DMS53 (cell line): ENCODE measurements at regions not wholly inside any gene's neighbourhood (a gene's known extent, or its start where the extent isn't known, plus 50 kb on each side); places are given as distances from the start of the nearest gene placed in this dataset.
A peak's percentile ranks its signal among the peaks of the same experiment; 100 is the strongest.
"Not testable (repeated sequence)": the region's sequence is repeated elsewhere in the genome, so short reads cannot be mapped to it uniquely, and the experiment has no call there.

Source experiments
- DNase-seq: peaks from one replicate; lab custom pipeline; 2025; lab: John Stamatoyannopoulos, UW

DNA sequence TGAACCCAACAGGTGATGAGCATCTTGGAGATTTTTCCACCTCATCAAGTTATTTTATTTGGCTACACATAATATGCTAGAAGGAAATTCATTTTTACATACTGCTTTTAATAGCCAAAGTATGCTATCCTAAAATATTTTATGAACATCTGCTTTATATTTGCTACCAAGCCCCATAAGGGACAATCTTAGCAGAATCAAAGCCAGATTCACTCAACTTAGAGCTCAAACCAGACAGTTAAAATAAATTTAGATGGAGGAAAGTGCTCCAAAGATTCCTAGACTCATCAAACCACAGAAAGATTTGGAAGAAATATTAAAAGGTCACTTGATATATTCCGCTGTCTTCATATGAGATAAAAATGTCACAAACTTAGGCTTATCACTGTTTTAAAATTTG, 637.1 kb upstream of the CCNG1 start:
- no peak for DNase-seq

DNA sequence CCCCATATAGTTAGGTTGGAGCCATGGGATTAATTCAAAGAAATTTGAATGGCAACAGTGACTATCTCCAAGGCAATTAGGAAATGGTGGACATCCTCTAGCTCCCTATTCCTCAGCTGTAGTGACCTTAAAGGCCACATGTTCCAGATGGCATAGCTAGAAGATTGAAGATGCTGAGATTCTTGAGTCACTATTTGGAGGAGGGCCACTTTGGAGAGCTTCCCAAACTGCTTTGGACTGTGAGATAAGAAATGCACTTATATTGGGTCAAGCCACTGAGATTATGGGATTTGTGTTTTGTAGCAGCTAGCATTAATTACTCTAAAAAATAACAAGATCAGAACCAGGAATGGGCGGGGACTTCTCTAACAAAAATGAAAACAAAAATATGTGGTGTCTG, 636.2 kb upstream of the CCNG1 start:
- DNase-seq = no peak

DNA sequence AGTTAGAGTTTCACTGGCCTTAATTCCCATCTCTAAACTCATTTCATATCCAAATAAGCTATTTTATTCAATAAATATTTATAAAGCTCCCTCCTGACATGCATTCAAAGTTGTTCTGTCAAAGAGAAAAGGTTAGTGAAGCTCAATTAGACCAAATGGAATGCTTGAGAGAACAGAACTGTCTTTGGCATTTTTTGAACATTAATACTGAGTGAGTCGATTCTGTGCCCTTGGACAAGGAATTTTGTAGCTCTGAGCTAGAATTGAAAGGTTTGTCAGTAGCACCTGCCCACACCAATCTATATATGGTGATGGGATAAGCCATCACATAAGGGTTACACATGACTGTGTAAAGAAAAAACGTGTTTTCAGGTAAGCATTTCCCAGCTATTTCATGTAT, 631.2 kb upstream of the CCNG1 start:
- no peak for DNase-seq

DNA sequence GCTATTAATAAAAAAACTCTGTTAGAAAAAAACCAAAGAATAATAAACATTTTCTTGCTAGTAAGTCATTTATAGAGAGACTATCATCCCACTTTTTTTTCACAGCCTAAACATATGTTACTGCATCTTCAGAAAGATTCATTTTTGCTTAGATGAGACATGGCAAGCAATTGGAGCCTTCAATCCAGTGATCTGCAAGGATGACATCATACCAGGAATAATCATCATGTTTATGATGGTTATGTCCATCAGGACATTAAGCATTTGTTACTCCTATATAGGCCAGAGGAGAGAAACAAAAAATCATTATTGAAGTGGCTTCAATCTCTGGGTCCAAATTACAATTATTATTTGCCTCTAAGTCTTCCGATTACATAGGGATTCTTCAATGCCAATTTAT, 626.3 kb upstream of the CCNG1 start:
- DNase-seq = no peak

DNA sequence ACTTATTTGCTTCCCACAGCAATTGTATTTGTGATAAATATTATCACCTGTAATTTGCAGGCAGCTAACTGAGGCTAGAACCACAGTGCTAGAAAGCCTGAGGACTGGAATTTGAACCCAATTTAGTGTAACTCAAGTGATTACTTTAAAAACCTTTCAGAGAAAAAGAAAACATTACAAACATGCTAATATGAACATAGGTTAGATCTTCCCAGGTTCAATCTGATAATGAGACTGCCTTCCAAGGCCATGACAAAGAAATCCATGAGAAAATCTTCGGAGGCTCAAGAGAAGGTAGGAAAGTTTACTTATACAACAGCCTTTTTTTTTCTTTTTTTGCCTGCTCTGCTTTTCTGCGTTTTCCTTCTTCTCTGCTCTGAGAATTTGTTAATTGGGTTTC, 620.6 kb upstream of the CCNG1 start:
- no peak for DNase-seq

DNA sequence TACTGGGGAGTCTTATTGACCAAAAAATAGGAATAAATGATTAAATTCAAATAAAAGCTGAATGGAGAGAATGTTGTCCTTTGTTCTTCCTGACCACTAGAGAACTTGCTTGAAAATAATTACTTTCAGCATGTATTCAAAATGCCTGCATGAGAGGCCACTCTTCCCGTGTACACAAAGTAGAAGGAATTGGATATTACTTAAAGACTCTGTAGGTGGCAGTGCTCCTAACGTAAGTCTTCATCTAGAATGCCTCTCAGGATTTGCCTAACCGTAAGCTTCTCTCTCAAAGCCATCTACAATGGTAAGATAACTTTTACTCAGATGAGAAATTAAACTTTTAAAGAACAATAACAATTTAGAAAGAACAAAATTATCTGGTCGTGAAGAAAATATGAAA, 620.0 kb upstream of the CCNG1 start:
- no peak for DNase-seq

DNA sequence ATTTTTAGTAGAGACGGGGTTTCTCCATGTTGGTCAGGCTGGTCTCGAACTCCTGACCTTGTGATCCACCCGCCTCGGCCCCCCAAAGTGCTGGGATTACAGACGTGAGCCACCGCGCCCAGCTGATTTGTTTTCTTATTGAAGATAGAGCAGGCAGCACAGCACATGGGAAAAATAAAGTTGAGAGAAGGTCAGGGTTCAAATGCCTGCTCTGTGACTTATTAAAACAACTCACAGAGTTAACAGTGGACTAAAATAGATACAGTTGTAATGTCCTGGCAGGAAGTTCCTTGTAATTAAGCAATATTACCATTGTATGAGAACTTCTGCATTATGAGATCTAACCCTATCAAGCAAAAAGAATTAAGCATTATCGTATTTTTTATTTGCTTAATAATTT, 615.7 kb upstream of the CCNG1 start:
- not testable (repeated sequence) for DNase-seq

DNA sequence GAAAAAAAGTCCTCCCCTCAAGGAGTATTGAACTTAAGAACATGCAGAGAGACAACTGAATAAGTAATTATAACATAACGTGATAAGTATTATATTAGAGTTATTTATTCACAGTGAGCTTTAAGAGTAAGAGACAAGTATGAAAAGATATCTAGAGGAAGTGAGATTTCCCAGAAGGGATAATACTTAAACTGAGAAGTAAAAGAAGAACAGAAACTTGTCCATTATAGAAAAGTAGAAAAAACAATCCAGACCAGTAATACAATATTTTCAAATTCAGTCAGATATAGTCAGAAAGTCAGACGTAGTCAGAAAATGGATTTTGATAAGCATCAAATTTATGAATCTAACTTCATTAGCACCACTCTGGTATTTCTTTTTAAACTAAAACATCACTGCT, 613.0 kb upstream of the CCNG1 start:
- DNase-seq = no peak

DNA sequence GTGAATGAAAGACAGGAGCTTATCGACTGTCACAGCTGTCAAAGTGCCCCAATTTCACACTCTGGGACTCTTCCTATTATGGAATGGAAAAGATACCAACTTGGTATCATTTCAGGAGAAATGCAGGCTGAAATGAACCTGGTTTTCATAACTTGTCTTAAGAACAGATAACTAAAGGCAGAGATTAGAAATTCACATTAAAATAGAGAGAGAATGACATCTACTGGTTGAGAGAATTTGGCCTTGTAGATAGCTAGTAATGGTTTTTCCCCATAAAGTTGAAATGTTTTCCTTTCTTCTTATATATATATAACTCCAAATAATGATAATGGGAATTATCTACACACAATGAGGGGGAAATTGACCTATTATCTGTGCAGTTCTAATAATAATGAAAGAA, 600.2 kb upstream of the CCNG1 start:
- peak; percentile 13 for DNase-seq

DNA sequence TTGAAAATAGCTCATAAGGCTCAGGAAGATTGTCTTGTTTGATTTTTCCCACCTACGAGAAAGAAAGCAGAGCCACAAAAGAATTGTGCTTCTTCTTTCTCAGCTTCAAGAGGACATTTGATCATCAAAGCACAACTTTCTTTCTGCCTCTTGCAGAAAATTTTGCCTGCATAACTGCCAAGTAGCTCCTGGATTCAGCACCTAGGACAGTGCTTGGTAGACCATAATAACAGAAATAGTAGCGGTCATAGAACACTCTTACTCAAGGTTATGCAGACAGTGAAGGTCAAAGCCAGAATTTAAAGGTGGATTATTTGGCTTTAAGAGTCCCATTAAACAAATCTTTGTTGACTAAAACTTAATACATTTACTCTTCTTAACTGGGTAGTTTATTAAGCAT, 594.7 kb upstream of the CCNG1 start:
- DNase-seq = no peak

DNA sequence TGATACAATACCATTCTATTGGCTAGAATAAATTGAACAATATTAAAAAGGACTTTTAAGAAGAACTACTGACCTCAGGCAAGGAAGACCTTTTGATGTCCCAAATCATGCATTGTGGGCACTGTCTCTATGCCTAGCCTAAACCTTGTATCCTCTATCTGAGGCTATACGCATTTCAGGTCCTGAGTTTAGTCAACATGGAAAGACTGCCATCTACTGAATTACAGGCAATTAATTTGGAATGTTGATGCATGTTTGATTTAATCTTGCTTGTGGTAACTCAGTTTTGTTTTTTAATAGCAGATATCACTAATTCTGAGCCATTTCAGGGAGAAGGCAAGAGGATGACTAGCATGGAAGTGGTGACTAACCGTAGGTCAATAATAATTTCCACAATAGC, 585.3 kb upstream of the CCNG1 start:
- DNase-seq = peak; percentile 45

DNA sequence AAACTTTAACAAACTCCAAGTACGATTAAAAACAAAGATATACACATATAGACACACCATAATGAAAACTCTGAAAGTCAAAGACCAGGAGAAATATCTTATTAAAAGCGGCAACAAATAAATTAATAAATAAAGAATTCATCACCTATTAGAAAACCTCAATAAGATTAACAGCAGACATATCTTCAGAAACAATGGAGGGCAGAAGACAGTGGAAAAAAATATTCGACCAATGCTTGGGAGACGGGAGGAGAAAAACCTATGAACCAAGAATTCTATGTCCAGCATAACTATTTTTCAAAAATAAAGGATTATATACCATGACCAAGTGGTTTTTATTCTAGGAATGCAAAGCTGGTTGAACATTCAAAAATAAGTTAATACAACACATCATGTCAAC, 578.6 kb upstream of the CCNG1 start:
- no peak for DNase-seq

DNA sequence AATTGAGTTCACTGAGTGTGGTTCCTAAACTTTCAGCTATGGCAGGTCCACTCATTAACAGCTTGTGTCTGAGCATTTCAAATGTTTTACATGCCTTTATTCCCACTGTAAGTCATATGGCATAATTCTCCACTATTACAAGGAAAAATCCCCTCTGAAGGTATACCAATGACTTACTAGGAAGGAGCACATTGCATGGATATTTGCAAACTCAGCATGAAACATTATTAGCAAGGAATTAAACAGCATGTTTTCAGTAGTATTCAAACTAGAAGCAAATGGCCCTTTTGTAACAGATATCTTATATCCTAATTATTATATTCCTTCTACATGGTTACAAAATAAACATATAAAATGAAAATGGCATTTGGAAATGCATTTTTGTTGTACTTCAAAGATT, 566.4 kb upstream of the CCNG1 start:
- DNase-seq = no peak

DNA sequence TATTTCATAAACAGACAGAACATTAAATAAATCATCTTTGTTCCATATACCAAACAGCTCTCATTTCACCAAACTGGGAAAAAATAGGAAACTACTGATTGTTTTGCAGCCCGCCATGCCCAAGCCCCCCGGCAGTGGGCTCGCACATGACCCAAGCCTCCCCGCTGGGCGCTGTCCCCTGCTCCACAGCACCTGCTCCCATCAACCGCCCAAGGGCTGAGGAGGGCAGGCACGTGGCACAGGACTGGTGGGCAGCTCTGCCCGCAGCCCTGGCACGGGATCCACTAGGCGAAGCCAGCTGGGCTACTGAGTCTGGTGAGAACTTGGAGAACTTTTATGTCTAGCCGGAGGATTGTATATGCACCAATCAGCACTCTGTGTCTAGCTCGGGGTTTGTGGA, 554.8 kb upstream of the CCNG1 start:
- no peak for DNase-seq

DNA sequence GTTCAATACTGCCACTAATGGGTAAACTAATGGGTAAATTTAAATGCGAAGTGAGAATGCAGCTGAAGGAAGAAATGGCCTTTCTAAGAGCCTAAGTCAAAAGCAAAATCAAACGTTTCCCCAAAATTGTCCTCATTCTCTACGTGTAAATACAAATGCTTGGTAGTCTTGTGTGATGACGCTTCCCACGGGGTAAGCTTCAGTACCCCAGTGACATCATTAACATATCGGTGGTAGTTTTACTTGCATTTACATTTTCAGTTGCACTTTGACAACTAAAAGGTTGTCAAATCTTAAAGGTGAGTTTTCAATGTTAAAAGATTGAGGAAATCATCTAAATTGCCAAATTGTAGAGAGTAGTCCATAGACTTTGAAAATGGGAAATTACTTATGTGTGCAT, 550.7 kb upstream of the CCNG1 start:
- DNase-seq = no peak

DNA sequence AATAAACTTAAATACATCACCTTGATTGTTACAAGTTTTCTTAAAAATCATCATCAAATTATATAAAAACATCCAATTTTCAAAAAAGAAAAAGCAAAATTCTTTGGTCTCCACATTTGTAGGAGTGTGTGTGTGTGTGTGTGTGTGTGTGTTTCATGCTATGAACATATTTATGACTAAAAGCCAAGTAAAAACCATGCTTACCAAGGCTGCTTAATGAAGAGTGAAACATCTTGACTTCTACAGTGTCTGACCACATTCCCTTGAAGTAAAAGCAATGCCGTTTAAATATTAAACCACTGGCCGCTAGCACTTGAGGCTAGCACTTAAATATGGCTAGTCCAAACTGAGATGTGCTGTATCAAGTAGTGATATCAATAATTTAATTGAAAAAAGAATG, 549.1 kb upstream of the CCNG1 start:
- peak; percentile 41 for DNase-seq

DNA sequence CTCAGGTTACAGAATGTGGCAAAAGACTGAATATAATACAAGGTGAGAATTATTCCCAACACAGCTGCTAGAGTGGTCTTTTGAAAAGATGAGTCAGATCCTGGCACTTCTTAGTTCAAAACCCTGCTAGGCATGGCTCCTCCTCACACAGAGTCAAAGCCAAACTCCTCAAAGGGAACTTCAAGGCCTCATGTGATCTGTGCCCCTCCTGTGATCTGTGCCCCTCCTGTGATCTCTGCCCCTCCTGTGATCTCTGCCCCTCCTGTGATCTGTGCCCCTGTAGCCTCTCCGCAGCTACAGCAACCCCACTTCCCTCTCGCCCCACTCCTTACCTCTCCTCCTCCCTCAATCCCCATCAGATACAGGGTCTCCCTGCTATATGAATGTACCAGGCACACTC, 525.5 kb upstream of the CCNG1 start:
- peak; percentile 53 for DNase-seq

DNA sequence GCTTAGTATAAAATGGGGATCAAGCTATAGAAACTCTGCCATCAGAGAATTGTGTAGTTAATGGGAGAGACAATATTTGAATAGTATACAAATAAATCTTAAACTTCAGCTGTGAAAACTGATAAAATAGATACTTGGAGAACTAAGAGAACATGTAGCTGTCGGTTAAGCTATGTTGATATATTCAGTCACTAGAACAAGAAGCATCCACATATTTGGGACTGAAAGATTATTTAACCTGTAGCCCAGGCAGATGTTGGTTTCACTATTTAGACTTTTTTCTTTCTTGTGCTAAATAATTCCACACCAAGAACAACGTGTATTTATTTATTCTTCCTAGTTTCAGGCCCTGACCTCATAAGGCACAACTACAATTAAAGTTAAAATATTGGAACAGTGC, 521.0 kb upstream of the CCNG1 start:
- DNase-seq = no peak

DNA sequence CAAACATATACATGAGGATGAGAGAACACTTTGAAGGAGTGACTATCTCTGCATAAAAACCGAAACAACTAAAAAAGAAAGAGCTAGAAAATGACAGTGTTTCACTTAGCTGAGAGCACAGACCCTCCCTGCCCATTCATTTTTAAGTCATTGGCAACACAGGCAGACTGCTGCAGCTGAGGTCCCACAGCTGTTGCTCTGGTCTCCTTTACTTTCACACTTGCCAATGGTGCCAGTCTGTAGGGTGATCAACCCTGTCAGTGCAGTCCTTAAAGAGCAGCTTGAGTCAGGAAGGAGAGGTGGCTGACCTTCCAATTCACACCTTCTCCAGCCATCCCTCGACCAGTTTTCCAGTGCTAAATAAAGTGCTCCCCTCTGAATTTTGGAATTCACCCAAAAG, 508.3 kb upstream of the CCNG1 start:
- no peak for DNase-seq

DNA sequence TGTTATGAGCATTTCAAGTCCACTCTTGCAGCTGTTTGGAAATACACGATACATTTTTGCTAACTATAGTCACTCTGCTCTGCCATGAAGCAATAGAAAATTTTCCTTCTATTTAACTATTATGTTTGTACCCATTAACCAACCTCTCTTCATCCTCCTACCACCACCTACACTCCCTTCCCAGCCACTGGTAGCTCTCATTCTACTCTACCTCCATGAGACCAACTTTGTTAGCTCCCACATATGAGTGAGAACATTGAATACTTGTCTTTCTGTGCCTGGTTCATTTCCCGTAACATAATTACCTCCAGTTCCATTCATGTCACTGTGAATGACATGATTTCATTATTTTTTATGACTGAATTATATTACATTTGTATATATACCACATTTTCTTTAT, 505.9 kb upstream of the CCNG1 start:
- DNase-seq = no peak

DNA sequence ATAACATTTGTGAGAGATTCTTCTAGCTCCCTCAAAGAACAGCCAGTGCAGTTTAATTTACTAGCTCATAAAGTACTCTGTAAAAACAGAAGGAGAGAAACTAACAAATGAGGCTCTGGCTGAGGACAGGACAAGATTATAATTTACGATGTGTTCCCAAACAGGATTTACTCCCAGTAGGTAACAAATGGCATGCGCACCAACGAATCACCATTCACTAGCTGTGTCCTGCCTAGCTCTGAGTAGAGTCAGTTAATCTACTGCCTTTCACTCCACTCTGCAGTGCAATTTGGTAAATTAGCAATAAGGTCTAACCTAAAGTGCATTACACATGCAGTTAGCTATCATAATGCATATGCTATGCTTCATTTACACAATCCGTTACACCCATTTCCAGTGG, 497.4 kb upstream of the CCNG1 start:
- DNase-seq = no peak

DNA sequence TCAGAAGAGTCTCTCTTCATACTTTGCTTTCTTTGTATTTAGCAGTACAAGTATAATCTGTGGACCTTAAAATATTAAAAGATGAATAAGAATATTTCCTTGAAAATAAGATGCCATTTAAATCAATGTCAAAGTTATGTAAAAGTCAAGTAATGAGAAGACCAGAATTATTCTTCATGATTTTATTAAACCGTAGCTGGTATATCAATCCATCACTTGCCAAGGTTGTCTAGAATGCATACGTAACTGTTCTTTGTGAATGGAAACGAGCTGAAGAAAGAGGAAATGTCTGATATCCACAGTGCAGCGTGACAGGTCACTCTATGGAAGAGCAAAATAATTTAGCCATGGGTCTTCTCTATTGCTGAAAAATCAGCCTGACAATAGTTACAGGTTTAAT, 488.7 kb upstream of the CCNG1 start:
- no peak for DNase-seq

DNA sequence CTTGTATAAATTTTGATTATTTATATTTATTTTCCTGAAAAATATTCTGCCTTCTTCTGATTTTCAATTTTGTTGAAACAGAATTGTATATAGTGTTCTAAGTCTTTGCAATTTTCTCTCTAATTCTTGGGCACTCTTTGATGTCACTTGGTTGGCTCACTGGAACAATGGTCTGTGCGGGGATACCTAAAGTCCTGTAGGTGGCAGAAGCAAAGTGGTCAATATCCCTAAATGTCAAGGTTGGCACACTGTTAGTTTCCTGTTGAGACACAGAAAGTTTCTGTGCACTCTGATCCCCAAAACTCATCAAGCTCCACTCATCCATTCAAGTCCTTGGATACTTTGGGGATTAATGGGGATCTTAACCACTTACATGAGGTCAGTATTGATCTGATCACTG, 480.8 kb upstream of the CCNG1 start:
- peak; percentile 24 for DNase-seq

DNA sequence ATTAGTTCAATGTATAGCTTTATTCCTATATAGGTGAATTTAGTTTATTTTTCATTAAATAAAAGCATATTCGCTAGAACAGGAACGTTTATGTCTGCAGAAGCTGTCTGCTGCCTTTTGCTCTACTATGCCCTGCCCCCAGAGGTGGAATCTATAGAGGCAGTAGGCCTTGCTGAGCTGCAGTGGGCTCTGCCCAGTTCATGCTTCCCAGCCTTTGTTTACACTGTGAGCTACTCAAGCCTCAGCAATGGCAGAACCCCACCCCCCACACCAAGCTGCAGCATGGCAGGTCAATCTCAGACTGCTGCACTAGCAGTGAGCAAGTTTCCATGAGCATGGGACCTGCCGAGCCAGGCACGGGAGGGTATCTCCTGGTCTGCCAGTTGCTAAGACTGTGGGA, 473.3 kb upstream of the CCNG1 start:
- peak; percentile 32 for DNase-seq

DNA sequence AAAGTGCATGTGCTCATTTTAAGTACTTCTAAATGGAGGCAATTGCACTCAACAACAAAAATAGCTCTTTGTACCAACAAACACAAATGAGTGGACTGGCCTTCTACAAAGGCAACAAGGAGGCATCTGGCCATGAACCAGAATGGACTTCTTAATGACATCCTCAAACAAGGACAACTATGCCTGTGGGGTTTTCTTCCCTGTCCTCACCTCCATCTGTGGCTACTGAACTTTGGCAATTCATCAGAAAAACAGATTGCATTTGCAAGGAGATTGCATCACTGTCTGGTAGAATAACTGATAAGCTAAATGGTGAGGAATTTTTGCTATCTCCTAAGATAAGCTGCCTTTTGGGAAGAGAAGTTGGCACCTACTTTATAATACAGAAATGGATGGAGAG, 447.3 kb upstream of the CCNG1 start:
- DNase-seq = no peak
